Peyer's patch (tissue), 4 donors: ENCODE measurements at regions not wholly inside any gene's neighbourhood (a gene's known extent, or its start where the extent isn't known, plus 50 kb on each side); places are given as distances from the start of the nearest gene placed in this dataset.

ENCODE experiments used
- CTCF ChIP-seq, 6 experiments: fragments of 450-650 bp in 4 of 6; fragments of 200-600 bp in 2 of 6; sonication (generic) in 1 of 6; IDR thresholded peaks; one replicate each; pipeline ENCODE4 v1.5.1; 2017 to 2019; ENCODE audit warnings: antibody characterized with exemption in 6 of 6, mild to moderate bottlenecking in 3 of 6, moderate library complexity in 1 of 6
- POLR2A ChIP-seq, 2 donors: fragments of 450-650 bp; IDR thresholded peaks; one replicate each; pipeline ENCODE4 v1.5.1; 2017; ENCODE audit warnings: antibody characterized with exemption in 2 of 2, mild to moderate bottlenecking in 2 of 2, moderate library complexity in 2 of 2

- TF ChIP-seq CTCF (IDR thresholded peaks at IDR 0.05) (no peak), POLR2A (IDR thresholded peaks at IDR 0.05) (no peak)
Observed at GRCh38 chr14:84988357-84988756, 541.6 kb upstream of the FLRT2 start.
